GM21360 (cell line): ENCODE measurements at regions not wholly inside any gene's neighbourhood (a gene's known extent, or its start where the extent isn't known, plus 50 kb on each side); places are given as distances from the start of the nearest gene placed in this dataset.

Experiments used
- ATAC-seq: cut with Tn5 transposase; IDR thresholded peaks from one replicate; pipeline ENCODE4 v1.9.1; 2021; ENCODE audit warnings: mild to moderate bottlenecking, moderate library complexity; ENCODE audit not compliant: unreplicated experiment

DNA sequence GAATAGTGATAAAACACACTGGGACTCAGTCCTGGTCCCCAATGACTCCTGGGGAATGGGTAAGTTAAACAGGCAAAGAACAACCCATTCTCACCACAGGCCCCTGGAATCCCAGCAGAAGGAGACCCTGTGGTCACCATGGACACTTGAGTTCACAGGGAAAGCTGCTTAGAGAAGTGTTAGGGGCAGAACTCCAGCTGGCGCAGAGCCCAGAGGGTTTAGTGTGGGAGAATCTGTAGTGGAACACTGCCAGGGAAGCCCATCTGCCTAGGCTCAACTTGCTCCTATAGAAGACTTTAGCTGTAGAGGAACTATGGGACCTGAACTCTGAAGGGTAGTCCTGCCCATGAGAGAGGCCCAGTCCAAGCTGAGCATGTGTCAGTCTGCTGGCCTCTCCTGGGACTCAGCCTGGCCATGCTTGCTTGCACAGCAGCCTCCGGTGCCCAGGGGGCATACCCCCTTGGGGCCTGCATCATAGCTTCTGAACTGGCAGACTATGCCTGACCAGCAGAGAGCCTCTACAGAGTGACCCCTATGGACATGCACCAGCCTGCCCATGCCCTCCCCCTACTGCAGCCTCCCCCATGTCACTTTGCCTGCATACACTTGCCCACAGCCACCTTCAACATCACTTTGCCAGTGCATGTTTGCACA, 343.5 kb downstream of the IDS start:
- no peak for ATAC-seq

DNA sequence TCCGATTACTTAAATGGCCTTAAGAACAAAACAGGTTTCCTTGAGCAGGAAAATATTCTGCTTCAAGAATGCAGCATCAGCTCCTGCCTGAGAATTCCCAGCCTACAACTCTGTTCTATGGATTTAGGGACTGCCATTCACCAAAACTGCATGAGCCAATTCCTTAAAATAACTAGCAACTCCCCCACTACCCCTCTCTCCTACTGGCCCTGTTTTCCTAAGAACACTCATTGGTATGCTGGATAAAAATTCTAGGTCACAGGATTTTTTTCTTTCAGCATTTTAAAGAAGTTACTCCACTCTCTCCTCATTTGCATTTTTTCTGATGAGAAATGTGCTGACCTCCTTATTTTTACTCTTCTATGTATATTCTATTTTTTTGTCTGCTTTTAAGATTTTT, 347.1 kb downstream of the IDS start:
- ATAC-seq: no peak

DNA sequence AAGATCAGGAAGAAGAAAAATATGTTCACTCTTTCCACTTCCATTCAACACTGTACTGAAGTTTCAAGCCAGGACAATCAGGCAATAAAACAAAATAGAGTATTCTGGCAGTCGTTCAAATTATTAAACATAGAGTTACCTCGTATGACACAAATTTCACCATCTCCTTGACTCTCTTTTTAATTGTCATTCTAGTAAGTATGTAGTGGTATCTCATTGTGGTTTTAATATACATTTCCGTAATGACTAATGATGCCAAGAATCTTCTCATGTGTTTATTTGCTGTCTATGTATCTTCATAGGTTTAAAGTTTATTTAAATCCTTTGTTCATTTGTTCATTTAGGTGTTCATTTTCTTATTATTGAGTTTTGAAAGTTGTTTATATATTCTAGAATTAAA, 352.2 kb downstream of the IDS start:
- ATAC-seq: no peak

- no peak for ATAC-seq
These were observed 353.0 kb downstream of the IDS start for GRCh38 chrX:149151805-149152757.

DNA sequence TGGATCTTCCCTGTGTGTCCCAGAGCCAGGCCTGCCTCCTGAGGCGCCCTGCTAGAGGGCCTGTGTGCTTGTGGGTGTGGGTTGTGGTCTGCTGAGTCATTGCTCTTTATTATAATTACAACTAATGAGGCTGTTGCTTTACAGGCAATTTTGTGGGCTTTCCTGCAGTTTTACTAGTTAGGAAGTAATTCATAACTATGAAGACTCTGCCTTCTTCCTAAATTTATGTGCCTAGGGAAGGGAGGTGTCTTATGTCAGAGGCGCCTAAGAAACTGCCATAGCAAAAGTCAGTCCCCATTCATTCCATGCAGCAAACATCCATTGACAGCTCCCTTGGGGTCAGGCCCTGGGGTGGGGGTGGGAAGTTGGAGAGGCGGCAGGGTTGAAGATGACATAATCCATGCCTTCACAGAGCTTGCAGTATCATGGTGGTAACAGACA, 359.2 kb downstream of the IDS start:
- ATAC-seq: no peak

DNA sequence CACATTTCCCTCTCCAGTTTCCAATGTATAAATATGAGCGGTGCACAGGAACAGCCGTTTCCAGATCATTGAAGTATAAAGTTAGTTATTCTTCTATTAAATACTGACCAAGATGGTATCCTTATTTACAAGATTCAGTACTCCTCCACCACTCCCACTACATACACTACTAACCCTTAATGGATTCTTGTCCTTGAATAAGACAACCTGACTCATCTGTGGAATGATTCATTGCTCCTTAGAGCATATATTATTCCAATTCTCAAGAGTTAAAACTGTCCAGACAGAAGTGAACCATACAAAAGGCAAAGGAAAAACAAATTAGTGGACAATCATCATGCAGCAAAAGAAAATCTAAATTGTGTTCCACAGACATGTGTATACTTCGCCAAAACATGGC, 373.3 kb downstream of the IDS start:
- ATAC-seq: no peak

DNA sequence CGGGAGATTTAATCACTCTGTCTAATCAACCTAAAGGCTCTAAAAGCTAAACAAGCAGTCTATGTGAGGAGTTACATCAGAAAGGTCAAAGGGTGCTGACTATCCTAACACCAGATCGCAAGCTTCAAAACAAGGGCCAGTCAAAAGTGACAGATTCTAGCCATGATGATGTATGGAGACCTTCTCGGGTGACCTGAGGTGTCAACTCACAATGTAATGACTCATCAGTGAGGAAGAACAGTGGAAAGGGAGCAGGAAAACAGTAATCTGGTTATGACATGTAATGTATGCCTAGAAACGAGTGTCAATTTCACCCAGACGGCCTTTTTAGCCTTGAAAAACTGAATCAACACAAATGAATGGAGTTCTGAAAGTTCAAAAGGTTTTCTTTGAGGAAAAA, 375.3 kb downstream of the IDS start:
- ATAC-seq: no peak

GRCh38 chrX:149124526-149125108, 380.5 kb downstream of the IDS start:
- ATAC-seq: no peak

DNA sequence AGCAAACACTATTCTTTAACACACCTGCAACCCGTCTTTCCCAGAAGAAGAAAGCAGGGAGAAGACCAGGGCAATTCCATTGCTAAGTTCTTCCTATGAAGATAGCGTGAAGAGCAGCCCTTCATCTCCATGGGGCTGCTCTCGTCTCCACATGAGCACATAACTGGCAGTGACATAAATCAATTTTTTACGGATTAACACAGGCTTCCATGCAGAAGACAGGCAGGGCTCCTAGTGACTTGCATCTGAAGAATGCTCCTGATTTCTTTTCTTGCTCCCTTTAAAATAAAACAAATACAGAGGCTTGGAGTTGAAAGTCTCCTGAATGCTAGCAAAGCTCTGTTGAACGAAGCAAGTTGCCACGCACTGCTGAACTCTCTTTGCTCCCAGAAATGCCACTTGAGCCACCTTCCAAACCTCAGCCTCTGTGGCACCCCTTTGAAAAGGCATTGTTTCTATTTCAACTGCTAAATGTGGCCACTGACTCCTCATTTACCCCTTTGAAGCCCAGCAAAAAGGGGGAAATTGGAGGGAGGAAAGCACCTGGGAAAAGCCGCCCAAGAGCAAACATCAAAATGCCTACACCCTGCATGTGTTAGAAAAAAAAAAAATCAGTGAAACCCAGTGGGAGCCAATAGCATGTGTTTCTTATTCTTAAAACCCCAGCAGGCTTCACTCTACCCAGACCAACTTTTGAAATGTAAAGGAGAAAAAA, 383.7 kb downstream of the IDS start:
- ATAC-seq: no peak

DNA sequence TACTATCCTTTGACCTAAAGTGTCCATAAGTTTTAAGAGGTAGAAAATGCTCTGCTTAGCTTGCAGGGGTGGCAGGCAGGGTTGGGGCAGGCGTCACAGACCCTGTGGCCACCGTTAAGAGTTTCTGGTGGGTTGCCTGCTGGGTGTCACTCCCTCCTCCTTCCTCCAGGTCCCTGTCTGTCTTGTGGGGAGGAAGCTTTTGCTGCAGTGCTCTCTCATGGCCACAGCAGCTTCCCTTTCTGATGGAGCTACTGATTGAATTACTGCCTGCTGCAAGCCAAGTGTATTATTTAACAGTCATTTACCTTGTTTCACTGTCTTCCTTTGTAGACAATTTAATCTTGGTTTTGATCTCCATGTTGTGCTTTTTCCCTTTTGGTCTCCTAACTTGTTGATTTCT, 384.6 kb downstream of the IDS start:
- no peak for ATAC-seq

DNA sequence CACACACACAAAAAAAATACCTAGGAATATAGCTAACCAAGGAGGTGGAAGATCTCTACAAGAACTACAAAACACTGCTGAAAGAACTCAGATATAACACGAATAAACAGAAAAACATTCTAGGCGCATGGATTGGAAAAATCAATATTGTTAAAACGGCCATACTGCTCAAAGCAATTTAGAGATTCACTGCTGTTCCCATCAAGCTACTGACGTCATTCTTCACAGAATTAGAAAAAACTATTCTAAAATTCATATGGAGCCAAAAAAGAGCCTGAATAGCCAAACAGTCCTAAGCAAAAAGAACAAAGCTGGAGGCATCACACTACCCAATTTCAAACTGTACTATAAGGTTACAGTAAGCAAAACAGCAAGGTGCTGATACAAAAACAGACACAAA, 390.2 kb downstream of the IDS start:
- no peak for ATAC-seq

GRCh38 chrX:149114001-149114400, 391.1 kb downstream of the IDS start:
- ATAC-seq: no peak

DNA sequence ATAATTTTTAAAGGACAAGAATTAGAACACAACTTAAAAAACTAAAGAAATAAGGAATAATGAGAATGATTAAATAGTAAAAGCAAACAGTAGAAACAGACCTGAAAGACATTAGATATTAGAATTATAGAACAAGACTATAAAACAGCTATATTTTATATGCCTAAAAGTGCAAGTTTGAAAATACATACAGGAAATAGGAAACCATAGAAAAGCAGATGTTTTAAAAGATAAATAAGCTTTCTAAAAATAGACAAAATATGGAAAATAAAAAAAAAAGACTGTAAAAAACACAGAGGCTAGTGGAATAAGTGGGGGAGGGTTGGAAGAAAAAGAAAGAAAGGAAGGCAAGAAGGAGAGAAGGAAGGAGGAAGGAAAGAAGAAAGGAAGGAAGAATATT, 407.3 kb downstream of the IDS start:
- no peak for ATAC-seq

GRCh38 chrX:149092179-149092578, 412.9 kb downstream of the IDS start:
- ATAC-seq: no peak

DNA sequence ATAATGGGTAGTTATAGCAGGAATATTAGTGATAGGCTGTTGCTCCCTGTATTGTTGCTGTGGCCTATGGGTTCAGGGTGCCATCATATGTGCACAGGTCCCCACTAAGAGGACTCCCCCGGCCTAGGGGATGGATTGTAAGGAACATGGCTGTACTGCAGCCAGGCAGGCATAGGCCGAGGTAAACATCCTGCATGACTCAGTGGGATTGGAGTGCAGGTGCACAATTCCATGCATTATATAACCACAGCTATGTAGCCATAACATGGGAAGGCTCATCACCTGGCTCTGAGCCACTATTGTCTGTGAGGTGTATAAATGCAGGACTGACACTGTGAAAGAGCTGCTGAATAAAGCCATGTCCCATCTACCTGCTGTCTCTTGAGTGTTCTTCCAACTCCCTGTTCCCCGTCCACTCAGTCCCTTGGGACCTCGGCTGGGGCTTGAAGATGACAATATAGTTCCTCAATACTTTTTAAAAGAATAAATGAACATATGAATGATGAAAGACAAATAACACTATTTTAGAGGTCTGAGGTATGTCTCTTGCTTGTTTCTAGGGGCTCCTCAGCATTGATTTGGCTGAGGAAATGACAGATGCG, 425.2 kb downstream of the IDS start:
- no peak for ATAC-seq

- no peak for ATAC-seq
These were observed 430.7 kb downstream of the IDS start for GRCh38 chrX:149074398-149074797.

- no peak for ATAC-seq
These were observed 431.6 kb downstream of the IDS start for GRCh38 chrX:149073479-149073878.

DNA sequence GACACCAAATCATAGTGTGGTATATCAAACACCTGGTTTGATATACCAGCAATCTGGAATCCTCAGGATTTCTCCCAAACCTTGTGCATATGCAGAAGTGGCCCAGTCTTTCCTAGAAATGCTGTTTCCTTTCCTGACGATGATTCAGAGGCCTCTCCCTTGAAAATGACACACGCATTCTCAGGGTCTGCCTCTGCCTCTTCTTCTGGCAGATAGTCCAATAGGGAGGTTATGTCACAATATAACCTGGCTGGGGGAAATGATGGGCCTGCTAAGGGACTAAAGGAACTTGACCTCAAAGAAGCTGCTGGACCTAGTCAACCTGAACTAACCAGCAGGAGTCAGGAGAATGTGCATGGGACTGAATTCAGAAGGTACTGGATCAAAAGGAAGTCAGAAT, 435.2 kb downstream of the IDS start:
- ATAC-seq: no peak

GRCh38 chrX:149060921-149061320, 444.2 kb downstream of the IDS start:
- ATAC-seq: no peak
